HG03342 (cell line): ENCODE measurements at regions not wholly inside any gene's neighbourhood (a gene's known extent, or its start where the extent isn't known, plus 50 kb on each side); places are given as distances from the start of the nearest gene placed in this dataset.
A peak's percentile ranks its signal among the peaks of the same experiment; 100 is the strongest.

ENCODE experiments used
- ATAC-seq: cut with Tn5 transposase; IDR thresholded peaks from one replicate; pipeline ENCODE4 v1.9.1; 2021; ENCODE audit warnings: mild to moderate bottlenecking, moderate library complexity; ENCODE audit not compliant: unreplicated experiment

DNA sequence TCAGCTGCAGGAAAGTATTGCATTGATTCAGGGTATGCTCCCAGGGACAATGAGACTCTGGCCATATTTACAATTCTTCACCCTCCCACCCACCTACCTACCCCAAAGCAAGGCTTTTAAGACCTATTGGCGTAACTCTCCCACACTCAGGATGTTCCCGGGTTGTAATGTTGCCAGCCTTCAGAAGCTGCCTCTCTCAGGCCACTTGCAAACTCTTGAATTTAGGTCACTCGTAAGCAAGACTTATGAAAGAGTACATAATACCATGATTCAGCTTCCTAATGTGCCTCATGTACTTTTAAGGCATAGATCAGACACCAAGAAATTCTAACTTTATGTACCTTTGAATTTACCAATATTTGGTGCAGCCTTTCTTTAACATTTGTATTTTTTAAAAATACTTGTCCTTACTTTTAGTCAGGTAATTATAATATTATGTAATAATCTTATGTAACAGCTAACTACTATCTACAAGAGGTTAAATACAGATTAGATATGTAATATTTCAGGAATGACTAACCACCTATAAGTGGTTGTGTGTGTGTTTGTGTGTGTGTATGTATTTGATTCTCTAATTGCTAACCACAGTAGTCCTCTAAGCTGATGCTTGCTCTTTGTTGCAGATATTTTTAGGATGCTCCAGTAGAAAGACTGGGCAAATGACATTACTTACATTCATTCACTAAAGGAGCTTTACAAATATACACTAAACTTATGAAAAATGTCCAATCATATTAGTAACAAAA is 630.5 kb upstream of the MEF2C start:
- no peak for ATAC-seq

DNA sequence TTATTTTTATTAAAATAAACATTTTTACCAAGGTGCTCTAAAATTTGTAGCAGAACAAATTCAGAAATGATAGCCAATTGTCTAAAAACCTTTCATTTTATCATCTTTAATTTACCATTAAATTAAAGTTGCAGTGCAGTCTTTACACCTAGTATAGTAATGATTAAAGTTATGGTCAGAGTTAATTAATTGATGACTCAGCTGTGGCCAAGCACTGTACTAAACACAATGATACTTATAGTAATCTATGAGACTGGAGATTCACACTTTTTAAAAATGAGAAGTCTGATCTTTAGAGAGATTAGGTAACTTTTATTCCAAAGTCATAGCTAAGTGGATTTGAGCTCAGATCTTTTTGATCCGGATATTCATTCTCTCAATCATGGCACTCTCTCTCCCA is 621.1 kb upstream of the MEF2C start:
- no peak for ATAC-seq

DNA sequence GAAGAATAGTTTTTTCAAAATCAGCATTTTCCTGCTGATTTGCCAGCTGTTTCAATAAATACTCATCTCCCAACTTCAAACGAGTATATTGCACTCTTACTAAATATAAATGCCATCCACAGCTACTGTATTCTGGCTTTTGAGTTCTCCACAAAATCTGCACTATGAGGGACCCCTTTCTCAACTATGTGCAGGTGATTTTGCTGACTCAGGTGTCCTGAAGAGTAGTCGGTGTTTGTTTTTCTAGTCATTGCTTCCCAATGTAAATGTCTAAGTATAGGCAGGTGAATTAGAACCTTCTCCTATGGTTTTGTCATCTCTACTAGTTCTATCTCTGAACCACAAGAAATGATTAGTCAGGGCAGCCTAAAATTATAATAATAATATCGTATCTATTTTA is 616.8 kb upstream of the MEF2C start:
- no peak for ATAC-seq

DNA sequence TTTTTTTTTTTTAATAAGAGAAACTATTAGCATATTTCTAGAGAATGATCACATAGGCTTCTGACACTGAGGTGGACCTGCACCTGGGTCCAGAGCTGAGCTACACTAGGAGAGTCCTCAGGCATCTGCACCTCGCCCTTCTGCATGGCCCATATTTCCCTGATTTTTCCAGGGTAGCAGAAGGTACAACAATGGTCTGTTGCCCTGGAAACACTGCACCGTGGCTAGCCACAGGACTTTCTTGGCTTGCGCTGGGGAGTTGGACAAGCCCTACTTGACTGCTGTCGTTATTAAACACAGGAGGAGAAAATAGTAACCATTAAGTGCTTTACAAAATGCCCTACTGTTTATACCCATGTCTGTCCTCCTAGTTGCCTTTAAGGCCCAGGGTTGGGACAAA is 615.7 kb upstream of the MEF2C start:
- no peak for ATAC-seq

DNA sequence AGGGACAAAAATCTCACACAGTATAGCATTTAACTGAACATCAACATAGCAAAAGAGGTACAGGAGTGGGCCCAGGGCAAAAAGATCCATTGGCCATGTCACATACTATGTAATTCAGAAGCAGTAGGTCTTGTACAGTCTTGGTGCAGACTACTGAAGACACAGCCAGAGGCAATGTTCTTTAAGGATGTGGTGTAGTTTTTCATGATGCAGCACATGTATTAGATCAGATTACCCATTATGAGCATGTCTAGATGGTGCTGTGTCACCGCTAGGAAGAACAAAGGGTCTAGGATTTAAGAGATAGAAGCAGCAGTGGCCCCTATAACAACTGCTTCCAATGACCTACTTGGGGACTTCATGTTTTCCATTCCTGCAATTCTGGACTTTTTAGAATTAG is 610.4 kb upstream of the MEF2C start:
- ATAC-seq = no peak

DNA sequence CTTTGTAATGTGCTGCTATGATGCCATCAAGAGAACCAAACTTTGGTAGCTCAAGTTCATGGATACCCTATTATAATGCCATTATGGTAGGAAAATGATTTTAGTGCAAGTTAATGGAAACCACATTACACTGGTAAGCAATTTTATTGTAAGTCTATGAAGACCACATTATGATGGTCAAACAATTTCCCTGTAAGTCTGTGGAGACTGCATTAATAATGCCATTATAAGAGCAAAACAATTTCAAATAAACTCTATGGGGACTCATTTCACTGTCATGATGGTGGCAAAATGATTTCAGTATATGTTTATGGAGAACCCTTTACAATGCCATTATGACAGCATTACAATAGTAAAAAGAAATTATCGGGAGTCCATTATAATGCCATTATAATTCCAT is 602.0 kb upstream of the MEF2C start:
- ATAC-seq = no peak

DNA sequence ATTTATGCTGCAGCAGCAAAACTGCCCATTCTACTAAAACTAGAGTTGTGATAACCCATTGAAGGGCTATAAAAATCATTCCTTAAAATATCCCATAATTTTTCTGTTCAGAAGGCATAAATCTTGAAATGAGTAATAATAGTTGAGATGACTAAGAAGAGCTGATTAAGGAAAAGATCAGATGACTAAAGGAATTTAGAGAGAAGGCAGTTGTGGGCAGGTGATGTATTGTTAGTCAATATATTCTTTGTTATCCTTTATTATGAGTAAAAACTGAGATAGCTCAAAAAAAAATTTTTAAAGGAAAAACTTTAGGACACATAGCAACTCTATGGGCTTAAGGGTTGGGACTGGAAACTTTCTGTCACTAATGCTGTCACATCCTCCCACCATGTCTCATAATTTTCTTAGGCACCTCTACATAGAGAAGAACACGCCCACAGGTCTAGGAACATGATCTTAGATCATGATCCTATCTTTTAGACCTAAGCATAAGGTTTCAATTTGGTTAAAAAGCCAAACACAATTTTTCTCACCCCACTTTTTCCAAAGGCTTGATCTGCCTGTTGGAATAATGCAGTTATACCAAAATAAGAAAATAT is 597.5 kb upstream of the MEF2C start:
- no peak for ATAC-seq

DNA sequence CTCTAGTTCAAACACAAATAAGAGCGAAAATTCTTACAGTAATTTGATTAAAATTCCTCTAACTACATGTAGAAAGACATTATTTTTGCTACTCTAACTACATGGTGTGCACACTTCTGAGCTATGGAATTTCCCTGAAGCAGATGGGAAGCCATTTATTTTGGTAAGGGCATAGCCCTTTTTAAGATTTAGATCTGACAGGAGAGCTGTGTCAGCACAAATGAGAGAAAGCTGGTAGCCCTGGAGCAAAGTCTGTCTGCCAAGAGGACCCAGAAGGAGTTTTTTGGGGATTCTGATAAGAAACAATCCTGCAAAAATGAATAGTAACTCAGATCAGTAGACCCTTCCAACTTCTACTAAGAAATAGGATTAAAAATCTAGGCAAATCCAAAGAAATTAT is 595.9 kb upstream of the MEF2C start:
- ATAC-seq = no peak

DNA sequence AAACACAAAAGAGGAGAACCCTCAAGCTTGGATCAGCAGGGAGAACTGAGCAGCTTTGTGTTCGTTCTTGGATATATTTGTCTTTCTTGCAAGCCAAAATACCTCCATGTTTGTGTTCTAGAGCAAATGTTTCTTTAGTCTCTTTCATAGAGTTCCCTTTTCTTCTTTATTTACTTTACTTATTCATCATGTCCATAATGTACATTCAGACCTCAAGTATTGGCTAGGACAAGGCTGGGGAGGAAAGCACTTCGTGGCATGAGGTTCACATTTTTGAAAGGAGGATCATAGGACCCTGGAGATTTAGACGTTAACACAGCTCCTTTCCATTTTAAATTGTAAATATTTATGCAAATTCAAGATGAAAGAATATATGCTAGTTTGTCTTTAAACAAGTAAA is 590.2 kb upstream of the MEF2C start:
- no peak for ATAC-seq

DNA sequence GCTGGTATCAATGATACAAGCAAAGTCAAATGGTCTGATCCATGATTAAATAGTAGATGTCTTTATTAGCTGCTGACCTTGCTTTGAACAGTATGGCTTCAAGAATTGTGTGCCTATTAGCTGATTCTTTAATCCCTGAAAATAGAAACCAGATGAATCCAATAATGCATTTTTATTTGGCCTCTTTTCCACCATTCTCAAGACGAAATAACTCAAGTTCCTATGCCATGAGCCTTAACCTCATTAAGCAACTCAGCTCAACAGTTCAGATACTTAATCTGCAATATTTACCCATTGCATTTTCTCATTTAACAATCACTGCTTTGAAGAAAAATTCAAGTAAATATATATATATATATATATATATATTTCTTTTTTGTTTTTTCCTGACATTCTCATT is 588.6 kb upstream of the MEF2C start:
- ATAC-seq = no peak

DNA sequence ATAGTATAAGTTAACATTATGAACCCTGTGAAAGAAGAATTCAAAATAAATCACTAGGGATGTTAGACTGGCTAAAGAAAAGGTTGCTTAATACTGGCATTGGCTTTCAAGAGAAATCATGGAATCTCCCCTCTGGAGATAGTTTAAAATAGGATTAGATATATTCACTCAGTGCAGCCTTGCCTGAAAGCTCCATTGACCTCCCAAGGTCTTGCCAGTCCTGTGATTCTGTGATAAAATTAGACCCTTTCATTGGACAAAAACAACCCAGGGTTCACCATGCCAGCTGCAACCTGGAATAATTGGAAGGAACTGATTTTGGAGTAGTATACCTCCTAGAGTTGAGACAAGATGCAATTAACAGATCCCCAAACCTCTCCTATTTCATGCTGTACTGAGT is 588.1 kb upstream of the MEF2C start:
- ATAC-seq = no peak

DNA sequence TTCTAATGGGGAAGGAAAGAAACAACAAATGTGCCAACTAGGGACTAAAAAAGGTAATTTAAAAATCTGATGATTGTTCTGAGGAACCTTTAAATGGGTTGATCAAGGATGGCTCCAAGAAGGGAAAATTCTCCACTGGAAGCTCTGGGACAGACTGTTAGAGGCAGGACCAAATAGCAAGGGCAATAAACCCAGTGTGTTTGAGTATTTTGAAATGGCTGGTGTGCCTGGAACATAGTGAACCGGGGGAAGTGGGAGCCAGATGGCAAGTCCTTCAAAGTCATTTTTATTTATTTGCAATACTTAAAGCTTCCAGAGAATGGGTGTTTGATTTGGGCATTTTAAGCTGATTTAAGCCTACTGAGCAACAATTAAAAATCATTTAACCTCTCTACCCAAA is 587.7 kb upstream of the MEF2C start:
- ATAC-seq = no peak

DNA sequence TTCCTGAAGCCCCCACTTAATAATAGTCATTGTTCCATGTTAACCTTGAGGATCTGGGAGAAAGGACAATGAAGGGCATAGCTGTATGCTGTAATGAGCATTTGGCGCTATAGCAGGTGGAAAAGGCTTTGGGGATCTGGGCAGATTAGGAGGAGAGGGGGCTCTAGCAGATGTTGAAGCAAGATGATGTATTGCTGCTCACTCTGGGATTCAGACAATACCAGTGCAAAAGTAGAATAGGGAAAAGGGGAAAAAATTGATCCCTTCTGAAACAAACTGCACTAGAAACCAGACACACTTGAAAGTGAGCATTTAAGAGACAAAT is 575.3 kb upstream of the MEF2C start:
- ATAC-seq = no peak

DNA sequence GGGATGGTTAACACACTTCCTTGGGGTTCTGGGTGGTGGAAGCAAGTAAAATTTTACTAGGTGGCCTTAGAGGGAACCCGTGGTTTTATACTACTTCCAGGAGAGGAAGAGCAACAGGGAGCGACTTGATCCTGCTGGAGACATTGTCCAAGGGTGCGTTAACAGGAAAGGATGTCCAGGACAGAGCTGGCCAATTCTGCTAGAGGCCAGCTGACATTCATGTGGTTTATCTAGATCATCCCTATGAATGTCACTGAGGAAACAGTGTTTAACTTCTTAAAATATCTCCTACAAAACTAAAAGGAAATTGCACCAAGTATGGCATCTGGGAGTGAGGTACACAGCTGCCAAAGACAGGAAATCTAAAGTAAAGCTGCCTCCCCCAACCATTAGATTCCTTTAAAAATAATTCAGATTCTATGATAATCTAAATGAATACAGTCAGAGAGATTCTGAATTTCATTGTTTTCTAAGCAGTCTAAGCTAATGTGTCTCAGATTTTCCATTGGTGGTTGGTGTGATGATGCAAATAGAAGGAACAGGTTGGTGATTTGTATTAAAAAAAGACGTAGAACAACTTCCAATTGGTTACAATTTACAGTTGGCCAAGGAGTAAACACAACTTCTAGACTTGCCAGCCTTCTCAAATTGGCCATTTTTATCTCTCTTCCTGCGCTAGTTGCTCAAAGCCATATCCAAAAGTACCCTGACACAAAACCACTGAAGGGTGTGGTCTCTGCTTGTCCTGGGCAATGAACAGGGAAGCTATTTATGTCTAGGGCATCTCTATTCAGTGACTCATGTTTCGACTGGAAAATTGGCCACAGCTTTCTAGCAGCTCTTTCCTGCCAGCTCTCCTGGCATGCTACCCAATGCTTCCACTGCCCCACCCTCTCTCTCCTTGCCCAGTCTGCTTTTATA is 574.7 kb upstream of the MEF2C start:
- ATAC-seq = no peak

DNA sequence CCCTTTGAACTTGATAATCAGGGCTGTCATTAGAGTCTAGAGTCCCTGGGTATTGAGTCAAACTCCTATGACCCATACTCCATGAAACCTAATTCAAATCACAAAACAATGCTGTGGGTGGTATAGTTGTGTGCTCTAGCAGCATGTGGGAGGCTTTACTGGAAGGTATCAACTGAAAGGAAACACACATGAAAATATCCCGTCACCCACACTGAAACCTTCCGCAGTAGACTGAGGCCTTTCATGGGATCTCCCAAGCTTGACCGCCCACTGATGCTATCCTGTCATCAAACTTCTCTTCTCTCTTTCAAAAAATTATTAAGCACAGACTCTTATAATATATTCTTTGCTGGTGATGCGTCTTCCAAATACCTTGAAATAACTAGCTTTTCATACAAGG is 569.1 kb upstream of the MEF2C start:
- ATAC-seq = no peak

DNA sequence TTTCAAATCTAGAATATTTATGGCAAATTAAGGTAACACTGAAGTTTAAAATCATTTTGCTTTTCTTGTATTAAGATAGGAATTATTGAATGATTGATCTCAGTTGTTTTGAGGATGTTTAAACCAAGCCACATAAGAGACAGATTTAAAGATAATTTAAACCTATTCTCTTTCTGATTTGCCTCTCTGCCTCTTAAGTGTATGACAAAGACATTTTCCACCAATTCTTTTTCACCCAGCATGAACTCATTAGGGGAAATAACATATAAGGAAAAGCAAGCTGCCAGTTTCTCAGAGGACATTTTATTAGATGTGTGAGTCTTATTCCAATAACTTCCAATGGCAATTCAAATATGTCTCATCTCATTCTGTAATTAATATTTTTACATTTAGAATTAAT is 568.3 kb upstream of the MEF2C start:
- ATAC-seq = no peak

DNA sequence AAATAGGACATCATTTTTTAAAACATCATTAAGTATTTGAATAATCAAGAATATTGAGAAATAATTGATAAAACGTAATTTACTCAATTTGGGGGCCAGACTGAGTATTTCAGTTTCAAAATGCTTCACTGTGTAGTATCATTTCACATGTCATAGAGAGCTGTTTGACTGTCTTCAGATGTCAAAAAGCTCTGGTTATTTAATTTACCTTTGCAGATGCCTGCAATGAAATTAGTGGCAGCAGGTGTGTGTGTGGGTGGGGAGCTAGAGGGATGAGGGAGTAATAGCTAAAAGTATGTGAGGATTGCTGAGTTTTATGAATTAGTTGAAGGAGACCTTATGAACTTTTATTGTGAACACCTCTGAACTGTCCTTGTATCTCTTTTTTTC is 567.2 kb upstream of the MEF2C start:
- no peak for ATAC-seq

DNA sequence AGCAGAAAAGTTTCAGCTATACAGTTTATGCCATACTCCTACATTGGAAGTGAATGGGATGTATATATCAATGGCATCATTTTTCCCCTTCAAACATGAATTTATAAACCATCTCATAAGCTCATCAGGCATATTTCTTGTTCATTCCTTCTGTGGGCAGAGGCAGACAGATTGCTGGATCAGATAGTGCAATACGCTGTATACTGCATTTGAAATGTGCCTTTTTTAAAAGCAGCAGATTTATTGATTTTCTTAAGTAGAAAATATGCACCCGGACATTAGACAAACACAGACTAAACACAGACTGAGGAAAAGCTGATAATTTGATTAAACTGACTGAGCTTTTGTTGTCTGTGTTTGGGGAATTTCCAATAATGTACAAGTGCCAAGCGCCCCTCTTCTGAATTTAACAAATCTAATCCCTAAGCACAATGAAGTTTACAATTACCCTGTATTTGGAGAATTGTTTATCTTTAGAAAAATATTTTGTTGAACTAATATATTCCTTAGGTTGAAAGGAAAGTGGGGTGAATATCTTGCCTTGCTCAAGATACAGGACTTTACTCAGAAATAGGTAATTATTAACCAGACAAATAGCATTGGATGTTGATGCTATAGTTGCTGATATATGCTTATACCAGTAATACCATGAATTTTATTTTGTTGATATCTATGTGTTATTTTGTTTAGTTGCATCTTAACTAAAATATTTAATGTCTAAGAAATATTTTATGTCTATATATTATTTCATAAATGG is 566.6 kb upstream of the MEF2C start:
- no peak for ATAC-seq

DNA sequence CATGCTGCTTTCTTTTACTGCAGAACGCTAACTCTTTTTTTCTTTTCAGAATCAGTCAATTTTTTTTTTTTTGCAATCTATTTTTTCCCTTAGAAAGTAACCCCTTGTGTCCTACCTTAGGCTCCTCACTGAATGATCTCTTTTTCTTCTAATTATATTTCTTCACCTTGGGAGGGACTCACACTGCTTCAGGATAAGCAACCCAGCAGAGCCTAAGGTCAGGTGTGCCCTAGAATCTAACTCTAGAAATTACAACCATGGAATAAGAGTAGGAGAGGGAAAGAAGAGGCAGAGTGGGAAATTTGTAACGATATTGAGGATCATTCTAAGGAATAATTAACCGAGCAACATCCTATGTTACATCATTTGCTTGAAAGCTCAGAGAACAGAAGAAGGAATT is 564.0 kb upstream of the MEF2C start:
- ATAC-seq = no peak

DNA sequence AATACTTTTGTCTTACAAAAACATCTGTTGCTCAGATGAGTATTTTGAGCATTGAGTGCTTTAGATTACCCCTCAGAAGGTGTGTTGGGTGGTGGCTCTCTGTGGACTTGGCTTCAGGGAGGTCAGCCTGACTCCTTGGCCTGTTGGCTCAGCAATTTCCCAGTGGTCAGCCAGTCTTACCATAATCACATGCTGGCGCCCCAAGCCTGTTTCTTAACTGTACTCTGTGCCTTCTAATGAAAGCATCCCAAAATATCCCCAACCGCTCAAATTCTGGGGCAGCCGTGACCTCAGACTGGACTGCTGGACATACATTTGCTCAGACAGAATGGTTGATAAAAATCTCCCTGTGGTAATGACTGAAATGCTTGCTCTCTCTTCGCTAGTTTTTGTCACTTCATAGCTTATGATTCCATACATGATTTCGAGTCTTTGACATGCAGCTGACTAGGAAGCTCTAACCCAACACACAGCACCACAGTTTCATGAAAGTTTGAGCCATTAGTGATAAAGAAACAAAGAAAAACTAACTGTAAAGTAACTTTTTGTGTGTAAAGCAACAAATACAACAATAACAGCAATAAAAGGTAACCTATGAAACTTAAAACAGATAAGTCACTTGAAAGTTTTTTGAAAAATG is 562.2 kb upstream of the MEF2C start:
- ATAC-seq = peak; percentile 44

DNA sequence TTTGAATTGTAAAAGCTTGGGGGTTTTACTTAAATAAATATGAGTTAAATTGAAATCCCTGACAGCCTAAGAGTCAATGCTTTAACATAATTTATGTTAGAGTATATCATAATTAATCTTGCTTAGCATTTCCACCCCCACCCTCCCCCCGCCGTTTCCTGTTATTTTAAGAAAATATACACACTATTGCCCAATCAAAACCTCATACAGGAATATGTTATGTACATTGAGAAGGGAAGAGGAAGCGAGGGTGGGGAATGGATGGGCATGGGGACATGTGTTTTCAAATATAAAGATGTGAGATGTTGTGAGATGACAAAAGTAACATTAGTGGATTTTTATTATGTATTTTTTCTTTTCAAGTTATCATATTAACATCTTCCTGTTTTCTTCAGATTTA is 561.1 kb upstream of the MEF2C start:
- ATAC-seq = no peak
